GM10248 (cell line): ENCODE measurements at regions not wholly inside any gene's neighbourhood (a gene's known extent, or its start where the extent isn't known, plus 50 kb on each side); places are given as distances from the start of the nearest gene placed in this dataset.

Source experiments
- CTCF ChIA-PET: fragments of 300-600 bp; sonication (Branson Sonifier 250); formaldehyde crosslinking; extraction: SDS; loops from one replicate; lab custom pipeline; 2021; ENCODE audit warnings: antibody characterized with exemption; lab: Yijun Ruan, JAX
- POLR2A ChIA-PET: fragments of 350-650 bp; sonication (Branson Sonifier 250); formaldehyde crosslinking; extraction: SDS; loops from one replicate; lab custom pipeline; 2020; ENCODE audit warnings: antibody characterized with exemption; lab: Yijun Ruan, JAX
- DNase-seq: peaks from one replicate; pipeline ENCODE4 v3.0.0; 2012; ENCODE audit errors: extremely low spot score
- TF ChIP-seq, protein P1 (sequence below): IDR thresholded peaks from 2 replicates; pipeline ENCODE4 v1.5.1; 2012; ENCODE audit warnings: mild to moderate bottlenecking, low read depth; ENCODE audit errors: extremely low read depth, missing control alignments, control extremely low read depth

- ChIA-PET CTCF (interaction anchor here (1.2 kb wide), 1 partner anchor 19 kb away, joined by 3 read pairs; no protein-coding TSS in a partner anchor), POLR2A (no interaction called here)
Measured at GRCh38 chr2:51232027-51232426, 200.1 kb upstream of the NRXN1 start.

GRCh38 chr2:51231071-51231470, 199.1 kb upstream of the NRXN1 start:
- TF ChIP-seq, protein P1, sequence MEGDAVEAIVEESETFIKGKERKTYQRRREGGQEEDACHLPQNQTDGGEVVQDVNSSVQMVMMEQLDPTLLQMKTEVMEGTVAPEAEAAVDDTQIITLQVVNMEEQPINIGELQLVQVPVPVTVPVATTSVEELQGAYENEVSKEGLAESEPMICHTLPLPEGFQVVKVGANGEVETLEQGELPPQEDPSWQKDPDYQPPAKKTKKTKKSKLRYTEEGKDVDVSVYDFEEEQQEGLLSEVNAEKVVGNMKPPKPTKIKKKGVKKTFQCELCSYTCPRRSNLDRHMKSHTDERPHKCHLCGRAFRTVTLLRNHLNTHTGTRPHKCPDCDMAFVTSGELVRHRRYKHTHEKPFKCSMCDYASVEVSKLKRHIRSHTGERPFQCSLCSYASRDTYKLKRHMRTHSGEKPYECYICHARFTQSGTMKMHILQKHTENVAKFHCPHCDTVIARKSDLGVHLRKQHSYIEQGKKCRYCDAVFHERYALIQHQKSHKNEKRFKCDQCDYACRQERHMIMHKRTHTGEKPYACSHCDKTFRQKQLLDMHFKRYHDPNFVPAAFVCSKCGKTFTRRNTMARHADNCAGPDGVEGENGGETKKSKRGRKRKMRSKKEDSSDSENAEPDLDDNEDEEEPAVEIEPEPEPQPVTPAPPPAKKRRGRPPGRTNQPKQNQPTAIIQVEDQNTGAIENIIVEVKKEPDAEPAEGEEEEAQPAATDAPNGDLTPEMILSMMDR = no peak
- DNase-seq = no peak
- CTCF ChIA-PET = interaction anchor here (1.2 kb wide), 2 partner anchors 12 to 20 kb away, joined by 3 to 5 read pairs; no protein-coding TSS in a partner anchor
- POLR2A ChIA-PET = no interaction called here

More at GRCh38 chr2:51232027-51232426, 200.1 kb upstream of the NRXN1 start:
- no peak for DNase-seq
- TF ChIP-seq, protein P1 = no peak

DNA sequence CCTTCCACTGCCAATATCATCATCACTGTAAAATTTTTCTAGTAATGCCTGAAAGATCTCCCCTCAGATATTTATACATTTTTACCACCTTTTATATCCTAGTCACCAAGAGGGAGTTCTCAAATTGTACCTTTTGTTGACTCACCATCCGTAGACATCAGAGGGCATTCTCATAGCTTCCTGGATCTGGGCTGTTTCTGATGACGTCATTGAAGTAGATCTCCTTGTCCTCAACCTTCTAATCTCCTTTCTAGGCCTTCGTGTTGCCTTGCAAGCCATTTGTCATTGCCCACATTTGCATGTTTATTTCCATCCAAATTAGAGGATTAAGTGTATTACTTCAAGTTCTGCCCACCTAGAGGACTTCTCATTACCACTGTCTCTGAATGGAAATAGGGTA, 193.4 kb upstream of the NRXN1 start:
- ChIA-PET POLR2A (no interaction called here), CTCF (no interaction called here)
- TF ChIP-seq, protein P1 = no peak
- no peak for DNase-seq

DNA sequence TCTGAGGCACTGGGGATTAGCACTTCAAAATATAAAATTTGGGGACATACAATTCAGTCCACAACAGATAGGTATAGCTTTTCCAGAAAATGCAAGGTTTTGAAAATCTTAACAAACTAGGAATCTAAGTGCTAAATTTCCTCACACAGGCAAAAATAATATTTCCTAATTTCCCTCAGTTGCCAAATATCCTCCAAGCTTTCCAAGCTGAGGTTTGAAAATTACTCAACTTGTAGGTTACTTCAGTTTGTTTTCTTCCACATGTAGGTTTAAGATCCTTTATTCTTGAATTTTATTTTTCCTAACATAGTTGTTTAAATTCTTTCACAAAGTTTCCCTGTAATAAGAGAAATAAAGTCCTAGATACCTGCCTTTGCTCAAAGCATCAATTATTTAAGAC, 192.9 kb upstream of the NRXN1 start:
- DNase-seq = no peak
- ChIA-PET CTCF (no interaction called here), POLR2A (no interaction called here)
- TF ChIP-seq, protein P1 = no peak

- CTCF ChIA-PET = no interaction called here
- no peak for DNase-seq
- TF ChIP-seq, protein P1 = no peak
- POLR2A ChIA-PET = no interaction called here
Measured at GRCh38 chr2:51222106-51222505, 190.2 kb upstream of the NRXN1 start.

GRCh38 chr2:51220606-51221005, 188.7 kb upstream of the NRXN1 start:
- ChIA-PET POLR2A (no interaction called here), CTCF (interaction anchor here (1.0 to 1.2 kb wide), 3 partner anchors 26 to 65 kb away, joined by 3 read pairs; no protein-coding TSS in a partner anchor)
- no peak for DNase-seq
- TF ChIP-seq, protein P1 = no peak

- CTCF ChIA-PET = interaction anchor here (1.0 to 1.2 kb wide), 2 partner anchors 26 to 50 kb away, joined by 3 read pairs; no protein-coding TSS in a partner anchor
- POLR2A ChIA-PET = no interaction called here
- TF ChIP-seq, protein P1 = no peak
- no peak for DNase-seq
Measured at GRCh38 chr2:51220080-51220479, 188.1 kb upstream of the NRXN1 start.
